Hippocampal formation (tissue), 2 donors: ENCODE measurements at regions not wholly inside any gene's neighbourhood (a gene's known extent, or its start where the extent isn't known, plus 50 kb on each side); places are given as distances from the start of the nearest gene placed in this dataset.

Source experiments
- DNase-seq, 2 donors: peaks; one replicate each; lab custom pipeline; 2025; lab: John Stamatoyannopoulos, UW

DNA sequence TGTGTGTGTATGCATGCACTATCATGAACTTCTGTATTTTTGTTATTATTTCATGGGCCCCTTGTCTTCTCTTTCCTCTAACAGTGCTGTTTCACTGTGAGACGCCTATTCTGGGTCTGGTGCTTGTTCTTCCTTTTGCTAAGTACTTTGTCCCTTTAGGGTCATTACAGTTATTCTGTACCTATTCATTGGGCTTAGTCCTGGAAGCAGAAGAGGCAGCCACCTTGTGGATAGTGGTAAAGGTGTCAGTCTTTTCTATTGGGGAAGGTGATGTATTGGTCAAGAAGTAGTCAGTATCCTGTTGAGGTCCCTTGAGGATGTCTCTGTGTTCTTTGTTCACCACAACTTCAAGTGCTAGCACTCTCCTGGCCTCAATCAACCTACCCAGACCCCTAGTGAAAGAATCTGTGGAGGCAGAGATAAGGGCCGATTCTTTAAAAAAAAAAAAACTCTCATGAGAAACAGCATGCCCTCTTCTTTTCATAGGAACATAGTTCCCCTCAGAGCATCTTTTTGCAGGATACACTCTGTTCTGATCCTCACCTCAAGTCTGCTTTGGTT is 593.8 kb downstream of the SPRY1 start:
- no peak for DNase-seq

DNA sequence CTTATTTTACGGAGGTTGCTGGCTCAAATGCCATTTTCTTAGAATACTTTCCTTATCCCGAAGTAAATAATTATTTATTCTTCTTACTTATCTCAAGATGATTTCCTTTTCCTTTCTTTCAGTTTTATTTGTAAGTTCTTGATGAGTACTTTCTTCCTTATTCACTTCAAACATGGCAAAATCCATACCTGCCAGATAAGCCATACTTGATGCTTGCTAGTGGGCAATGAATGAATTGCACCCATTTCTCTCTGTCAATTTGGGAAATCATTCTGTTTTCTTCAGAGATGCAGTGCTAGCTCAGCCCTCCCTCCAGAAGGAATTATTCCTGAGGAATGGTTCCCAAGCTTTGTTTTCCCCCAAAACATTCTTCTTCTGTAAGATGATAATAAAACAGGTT is 598.3 kb downstream of the SPRY1 start:
- no peak for DNase-seq

DNA sequence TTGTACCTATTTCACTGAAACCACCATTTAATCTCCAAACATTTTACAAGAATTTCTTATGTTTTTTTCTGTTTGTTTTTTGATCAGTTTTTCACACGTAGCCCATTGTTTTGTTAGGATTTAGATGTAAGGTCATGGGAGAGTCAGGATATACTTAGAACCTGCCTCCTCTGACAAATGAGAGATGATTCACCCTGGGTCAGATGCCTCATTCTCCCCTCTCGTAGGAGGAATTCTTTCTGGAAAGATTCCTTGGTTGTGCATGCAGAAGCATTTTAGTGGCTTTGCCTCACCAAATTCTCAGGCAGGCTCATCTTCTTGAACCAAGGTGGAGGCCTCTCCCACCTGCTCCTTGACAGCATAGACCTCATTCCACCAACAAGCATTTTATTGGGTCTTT is 599.3 kb downstream of the SPRY1 start:
- no peak for DNase-seq

DNA sequence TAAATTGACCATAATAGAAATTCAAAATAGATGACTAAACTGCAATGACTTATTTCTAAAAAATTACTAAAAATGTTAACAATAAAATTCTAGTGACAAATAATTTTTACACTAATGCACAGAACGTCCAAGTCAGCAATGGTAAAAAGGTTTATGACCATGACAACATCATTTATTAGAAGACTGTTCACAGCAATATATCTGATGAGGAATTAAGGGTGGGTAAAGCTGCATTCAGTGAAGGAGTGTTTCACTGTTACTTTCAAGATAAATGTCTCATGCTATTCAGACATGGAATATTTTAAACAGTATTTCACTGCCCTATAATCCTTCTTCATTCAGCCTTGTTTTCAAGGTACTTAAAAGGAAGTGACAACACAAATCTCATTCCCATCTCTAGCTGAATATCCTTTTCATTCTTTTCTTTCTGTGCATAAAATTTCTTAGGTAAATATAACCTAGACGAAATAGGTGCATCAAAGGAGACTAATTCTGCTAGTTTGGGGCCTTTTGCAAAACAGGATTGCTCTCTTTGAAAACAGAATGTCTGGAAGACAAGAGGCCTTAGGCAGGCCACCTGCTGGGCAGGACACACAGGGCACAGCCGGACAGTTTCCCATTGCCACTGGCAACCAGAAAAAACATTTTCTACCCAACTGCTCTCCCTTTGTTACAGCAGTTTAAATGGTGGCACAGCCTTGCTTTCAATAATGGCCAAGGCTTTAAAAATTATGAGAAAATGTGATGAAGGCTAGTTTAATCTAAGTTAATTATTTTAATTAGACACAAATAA is 600.3 kb downstream of the SPRY1 start:
- DNase-seq: no peak

DNA sequence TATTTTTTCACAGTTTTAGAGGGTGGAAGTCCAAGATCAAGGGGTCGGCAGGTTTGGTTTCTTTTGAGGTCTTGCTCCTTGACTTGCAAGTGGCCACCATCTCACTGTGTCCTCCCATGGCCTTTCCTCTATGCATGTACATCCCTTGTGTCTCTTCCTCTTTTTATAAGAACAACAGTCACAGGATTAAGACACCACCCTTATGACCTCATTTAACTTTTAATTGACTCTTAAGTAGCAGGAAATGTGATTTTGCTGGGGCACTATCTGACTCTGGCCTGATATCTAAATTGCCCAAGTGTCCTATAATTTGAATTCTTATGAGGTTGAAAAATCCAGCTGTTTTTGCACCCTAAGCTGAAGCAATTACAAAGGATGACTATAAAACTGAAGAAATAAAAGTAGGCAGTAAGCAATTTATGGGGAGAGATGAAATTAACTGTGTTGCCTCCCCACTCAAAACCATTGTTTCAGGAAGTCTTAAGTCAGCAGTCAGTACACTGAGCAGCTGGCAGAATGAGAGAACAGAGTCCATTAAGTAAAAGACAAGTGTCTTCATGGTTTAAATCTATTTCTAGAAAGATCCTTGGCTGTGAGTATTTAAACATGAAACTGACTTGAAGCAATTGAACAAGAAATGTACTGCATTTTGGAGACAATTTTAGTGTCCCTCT is 601.3 kb downstream of the SPRY1 start:
- no peak for DNase-seq

DNA sequence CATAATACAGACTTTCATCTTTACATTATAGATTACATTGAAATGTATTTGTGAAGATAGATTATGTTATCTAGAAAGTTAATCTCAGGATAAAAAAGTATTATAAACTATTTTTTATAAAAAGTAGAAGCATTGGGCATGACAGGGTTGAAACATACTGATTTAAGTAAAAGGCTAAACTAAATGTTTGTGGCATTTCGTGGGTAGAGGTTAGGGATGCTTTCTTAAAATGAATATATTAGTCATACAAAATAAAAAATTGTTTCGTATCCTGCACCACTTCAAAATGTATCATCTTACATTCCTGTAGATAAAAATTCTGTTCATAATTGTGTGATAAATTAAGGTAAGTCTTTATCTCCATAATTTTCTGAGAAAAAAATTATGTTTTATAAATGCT is 603.6 kb downstream of the SPRY1 start:
- no peak for DNase-seq

DNA sequence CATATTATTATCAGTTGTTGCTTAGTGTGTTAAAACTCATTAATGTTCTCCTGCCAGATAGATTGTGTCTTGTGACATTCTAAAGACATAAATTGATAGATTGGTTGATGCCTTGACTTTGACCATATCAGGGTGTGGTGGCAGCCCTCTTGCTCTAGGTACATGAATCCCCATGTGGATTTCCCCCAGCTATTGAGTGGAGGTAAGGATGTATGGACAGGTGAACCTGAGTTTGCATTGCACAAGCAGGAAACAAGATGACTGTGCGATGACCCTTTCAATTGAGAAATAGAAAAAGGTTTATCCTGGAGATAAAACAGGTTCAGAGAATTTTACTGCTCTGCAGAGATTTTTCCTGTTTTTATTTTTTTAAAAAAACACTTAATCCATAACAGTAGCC is 619.2 kb downstream of the SPRY1 start:
- no peak for DNase-seq

DNA sequence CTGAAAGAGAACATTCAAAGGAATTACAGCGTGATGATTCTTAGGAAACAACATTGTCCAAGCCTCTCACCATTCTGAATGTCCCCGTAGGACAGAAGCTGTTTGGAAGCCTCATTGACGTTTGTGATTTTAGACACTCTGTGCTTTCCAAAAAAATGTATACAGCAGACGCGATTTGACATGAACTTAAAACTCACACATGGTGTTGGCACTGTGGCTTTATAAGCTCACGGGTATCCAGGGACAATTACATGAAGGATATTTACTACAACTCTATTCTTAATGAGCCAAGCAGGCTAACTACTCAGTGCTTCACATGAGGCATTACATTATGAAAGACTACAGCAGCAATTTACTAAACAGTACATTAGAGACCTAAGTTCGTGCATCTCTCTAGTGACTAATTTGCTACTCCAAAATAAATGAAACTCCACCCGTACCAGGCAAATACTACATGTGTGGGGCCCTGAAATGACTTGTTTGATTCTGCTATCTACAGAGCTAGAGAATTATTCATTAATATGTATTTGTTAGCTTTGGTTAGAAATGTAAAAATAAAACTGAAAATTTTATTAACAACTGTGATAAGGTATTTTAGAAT is 620.7 kb downstream of the SPRY1 start:
- DNase-seq: no peak

DNA sequence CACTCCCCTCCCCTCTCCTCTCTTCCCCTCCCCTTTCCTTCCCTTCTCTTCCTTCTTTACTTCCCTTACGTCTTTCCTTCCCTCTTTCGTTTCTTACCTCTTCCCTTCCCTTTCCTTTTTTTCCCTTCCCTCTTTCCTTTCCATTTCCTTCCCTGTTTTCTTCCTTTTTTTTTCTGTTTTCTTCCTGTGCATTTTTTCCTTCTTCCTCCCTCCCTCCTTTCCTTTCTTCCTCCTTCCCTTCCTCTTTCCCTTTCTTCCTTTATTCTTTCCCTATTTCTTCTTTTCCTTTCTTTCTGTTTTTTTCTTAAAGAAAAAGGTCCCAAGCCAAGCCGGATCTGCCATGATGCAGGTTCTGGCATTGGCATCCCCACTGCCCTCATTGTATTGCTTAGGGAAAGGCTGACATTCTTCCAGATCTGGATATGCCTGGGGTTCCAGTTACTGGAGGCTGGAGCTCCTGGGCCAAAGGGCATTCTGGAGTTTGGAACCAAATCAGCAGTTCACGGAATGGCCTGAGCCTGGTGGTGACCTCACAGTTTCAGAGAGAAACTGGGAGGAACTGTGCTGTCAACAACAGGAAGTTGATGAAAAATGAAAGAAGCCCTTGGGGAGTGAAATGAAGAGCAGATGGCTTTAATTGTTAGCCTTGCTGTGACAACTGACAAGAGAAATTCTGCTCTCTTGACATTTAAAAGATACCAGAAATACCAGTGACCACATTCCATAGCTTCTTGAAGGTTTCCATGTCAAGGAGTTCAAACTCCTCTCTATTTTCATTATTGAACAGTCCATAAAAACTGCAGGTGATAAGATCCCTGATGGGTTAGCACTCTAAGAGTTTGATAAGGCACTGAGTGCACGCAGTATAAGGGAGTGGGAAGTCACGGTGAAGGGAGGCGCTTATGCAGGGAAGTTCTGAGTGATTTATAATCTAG is 622.1 kb downstream of the SPRY1 start:
- DNase-seq: no peak

DNA sequence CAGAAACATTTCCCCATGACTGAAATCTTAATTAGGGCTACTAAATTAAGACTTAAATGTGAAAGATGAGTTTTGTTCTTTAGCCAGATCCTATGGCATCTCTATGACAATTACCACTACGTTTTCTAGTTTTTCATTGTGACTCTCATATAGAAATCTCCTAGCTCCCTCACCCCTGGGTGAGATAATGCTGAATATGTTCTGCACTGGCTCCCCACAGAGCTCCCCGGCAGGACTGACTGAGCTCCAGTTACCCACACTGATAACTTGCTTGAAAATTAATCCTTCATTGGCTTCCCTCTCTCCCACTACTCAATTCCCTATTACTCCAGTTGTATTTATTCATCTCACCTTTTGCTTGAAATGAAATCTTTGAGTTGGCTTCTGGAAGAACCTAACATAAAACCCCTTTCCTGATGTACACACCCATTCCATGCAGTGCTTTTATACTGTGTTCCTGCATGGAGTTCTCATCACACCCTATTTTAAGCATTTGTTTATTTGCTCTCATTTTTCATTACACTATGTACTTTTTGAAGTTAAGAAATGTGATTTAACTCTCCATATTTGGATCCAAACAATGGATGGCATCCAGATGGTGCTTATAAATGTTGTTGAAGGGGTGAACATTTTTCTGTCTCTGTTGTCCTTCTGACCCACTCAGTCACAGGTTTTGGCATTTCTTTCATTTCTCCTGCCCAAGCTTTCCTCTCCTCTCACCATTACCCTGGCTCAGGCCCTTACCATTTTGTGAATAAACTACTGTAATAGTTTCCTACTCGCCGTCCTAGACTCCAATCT is 623.4 kb downstream of the SPRY1 start:
- DNase-seq: no peak

DNA sequence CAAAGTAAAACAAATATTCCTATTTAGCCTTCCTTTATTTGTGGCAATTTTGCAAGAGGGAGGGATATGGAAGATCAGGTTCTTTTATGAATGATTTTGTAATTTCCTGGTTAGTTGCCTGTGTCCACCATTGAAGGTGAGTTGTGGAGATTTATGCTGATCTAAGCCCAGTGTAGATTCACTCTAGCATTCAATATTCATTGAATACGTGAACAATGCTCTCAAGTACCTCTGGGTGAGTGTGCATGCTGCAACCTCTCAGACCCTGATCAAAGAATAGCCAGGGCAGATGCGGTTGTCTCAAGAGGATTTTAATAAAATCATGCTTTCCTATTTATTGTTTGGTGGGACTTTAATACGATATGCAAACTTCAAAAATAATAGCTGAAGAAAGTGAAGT is 628.4 kb downstream of the SPRY1 start:
- DNase-seq: no peak

DNA sequence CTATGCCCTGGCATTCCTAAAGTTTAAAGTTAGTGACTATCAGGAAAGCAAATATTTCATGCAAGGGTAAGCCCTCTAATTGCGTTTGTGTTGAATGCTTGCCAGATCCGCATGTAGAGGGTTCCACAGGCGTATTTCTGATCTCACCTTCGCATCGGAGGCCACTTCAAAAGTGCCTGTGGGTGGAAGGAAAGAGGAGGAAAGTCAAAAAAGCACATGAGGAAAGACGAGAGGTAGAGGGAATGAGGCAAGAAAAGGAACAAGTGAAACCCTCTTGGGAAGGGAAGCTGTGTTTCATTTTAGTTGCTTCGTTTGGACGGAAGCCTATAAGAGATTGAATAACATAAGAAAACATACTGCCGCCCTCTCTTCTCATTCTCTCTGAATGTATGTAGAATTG is 628.8 kb downstream of the SPRY1 start:
- no peak for DNase-seq

DNA sequence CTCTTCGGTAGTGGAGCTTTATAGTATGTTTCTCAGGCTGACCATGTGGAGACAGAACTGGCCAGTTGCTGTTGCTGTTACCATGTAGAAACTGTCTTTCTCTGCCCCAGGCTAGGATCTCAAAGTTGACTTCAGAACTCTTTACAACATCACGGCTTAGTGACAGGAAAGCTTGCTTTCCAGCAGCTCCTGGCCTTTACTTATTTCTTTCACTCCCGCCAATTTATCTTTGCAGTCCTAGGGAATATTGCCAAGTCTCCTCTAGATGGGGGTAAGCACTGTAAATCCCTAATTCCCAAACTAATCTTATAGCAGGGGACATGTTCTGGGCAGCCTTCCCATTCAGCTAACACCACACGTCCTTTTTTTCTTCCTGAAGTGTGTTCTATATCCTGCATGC is 631.6 kb downstream of the SPRY1 start:
- DNase-seq: no peak

DNA sequence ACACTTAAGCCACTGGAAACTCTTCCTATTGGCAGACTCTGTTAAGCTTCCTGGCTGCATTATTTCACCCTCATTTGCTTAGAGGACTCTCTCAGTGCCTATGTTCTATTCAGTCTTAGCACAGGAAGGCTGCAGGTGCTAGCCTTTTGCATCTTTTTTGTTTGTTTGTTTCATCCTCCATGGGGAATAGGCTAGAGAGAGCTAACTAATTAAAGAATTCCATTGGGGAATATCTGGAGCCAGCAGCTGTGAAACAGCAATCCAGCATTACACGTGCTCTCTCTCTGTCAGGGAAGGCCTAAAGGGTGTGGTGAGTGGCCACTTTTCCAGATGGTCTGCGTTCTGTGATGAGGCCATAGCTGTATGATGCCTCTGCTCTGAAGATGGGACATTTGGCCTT is 633.6 kb downstream of the SPRY1 start:
- DNase-seq: no peak

DNA sequence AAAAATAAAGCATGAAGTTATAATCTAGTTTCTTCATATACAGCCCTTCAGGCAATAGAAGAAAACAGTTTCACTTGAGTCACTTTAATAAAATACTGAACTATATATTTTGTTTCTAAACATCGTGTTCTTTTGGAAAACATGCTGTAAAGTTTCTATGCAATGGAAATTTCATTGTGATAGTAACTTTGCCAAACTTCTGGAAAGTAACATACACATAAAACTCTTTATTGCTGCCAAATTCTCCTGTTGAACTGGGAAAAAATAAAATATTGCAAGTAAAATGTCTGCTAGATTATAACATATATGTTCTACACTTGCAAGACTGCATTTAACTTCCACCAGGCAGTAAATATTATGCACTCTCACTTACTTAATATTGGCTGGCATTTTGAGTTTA is 635.4 kb downstream of the SPRY1 start:
- no peak for DNase-seq

DNA sequence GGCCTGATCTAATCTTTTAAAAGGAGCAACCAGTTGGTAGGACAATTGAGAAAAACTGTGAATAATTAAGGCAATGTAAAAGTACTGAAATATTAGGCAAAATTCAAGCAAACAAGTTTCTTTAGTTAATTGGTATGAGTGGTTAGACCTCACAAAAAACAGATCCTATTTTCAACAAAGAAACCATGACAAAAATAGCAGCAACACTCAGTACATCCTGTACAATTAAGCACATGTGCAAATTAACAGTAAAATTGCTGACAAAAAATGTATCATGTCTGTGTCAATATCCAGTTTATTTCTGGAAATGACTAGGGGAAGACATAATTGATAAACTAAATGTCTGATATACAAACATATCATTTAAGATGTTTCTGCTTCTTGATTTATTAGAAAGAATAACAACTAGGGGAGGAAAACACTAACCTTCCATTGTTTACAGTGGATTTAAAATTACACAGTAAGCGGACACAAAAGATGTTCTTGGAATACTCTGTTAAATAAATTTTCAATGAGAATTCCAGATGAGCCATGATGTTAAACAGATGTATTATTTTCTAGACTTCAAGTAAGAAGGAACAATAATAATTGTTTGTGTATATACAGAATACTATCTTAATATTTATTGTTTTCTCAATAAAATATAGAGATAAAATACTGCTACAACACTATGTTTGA is 638.9 kb downstream of the SPRY1 start:
- DNase-seq: no peak

DNA sequence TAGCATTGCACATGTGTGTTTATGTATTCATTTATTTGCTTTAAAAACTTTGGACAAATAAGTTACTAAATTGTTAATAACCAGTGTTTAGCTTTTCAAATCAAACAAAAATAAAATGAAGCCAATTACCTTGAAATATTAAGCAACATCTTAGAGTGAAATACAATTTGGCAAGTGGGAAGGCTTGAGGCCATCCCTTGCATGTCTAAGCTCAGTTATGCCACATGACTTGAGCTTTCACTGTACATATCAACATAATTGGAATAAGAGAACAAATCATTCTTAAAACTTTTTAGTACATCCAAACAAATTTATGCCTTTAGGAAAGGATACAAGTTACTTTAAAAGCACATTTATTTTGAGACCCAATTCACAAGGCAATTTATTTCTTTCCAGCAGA is 640.6 kb downstream of the SPRY1 start:
- DNase-seq: no peak

DNA sequence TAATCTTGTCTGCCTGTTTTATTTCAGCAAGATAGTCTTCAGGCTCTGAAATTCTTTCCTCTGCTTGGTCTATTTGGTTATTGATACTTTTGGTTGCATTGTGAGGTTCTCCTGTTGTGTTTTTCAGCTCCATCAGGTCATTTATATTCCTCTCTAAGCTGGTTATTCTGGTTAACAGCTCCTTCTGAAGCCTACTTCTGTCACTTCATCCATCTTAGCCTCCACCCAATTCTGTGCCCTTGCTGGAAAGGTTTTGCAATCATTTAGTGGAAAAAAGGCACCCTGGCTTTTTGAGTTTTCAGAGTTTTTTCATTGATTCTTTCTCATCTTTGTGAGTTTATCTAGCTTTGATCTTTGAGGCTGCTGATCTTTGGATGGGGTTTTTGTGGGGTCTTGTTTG is 647.7 kb downstream of the SPRY1 start:
- no peak for DNase-seq

DNA sequence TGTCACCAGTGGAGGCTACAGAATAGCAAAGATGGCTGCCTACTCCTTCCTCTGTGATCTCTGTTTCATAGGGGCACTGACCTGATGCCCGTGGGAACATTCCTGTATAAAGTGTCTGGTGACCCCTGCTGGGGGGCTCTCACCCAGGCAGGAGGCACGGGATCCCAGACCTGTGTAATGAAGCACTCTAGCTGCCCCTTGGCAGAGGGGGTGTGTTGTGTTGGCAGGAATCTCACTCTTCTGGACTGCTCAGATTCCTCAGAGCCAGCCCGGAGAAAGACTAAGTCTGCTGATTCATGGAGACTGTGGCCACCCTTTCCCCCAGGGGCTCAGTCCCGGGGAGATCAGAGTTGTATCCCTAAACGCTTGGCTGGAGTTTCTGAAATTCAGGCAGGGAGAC is 648.3 kb downstream of the SPRY1 start:
- DNase-seq: no peak

DNA sequence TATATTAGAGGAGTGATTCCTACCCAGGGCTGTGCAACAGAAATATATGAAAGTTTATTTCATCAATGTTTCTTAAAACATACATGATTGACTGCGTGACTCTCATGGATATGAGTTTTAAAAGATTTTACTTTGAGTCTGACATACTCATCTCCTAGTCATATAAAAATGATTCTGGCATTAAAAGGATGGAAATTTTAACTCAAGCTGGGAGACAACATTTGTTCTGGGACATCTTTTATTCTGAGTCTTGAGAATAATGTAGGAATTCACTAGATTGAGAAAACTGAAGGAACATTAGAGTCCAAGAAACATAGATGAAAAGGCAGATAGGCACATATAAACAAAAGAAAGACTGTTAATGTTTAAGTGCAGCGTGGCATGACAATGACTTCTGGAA is 649.6 kb downstream of the SPRY1 start:
- DNase-seq: no peak
